AG10803 (cell line): ENCODE measurements at regions not wholly inside any gene's neighbourhood (a gene's known extent, or its start where the extent isn't known, plus 50 kb on each side); places are given as distances from the start of the nearest gene placed in this dataset.

Experiments used
- DNase-seq: peaks from one replicate; pipeline ENCODE4 v3.0.0; 2010; ENCODE audit warnings: low read depth
- H3K4me3 ChIP-seq: 2 replicates; pipeline ENCODE4 v1.5.1; 2011; ENCODE audit warnings: mild to moderate bottlenecking, low read length, control low read depth
- TF ChIP-seq, protein P1 (sequence below): conservative IDR thresholded peaks from 2 replicates; pipeline ENCODE4 v1.5.1; 2011; ENCODE audit warnings: mild to moderate bottlenecking, low read length, control low read depth, inconsistent platforms

DNA sequence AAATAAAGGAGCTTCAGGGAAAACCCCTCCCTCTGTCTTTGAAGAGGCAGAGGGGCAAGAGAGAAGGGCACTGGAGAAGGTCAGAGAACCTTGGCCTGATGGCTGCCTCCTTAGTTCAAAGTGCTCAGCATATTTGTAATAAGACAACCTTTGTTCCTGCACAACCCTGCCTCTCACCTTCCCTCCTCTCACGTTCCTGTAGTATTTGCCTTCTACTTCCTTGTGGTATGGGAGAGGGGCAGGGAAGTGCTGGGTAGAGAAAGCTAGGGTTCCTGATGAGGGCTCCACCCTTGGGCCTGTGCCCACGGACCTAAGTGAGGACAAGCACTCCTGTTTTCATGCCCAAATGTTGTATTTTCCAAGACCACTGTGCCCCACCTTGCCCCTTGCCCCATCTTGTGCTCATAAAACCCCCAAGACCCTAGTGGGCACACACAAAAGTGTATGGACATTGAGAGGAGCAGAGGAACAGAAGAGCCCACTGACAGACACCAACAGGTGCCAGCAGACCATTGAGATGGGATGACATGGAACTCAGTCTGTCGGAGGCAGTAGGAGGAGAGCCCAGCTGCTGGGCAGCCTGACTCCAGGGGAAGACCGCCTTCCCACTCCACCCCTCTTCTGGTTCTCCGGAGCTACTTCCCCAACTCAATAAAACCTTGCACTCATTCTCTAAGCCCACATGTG is 261.5 kb upstream of the CCDC196 start:
- DNase-seq, result no peak
- TF ChIP-seq, protein P1, sequence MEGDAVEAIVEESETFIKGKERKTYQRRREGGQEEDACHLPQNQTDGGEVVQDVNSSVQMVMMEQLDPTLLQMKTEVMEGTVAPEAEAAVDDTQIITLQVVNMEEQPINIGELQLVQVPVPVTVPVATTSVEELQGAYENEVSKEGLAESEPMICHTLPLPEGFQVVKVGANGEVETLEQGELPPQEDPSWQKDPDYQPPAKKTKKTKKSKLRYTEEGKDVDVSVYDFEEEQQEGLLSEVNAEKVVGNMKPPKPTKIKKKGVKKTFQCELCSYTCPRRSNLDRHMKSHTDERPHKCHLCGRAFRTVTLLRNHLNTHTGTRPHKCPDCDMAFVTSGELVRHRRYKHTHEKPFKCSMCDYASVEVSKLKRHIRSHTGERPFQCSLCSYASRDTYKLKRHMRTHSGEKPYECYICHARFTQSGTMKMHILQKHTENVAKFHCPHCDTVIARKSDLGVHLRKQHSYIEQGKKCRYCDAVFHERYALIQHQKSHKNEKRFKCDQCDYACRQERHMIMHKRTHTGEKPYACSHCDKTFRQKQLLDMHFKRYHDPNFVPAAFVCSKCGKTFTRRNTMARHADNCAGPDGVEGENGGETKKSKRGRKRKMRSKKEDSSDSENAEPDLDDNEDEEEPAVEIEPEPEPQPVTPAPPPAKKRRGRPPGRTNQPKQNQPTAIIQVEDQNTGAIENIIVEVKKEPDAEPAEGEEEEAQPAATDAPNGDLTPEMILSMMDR, result no peak
- H3K4me3 ChIP-seq, result no peak overlapping the region

DNA sequence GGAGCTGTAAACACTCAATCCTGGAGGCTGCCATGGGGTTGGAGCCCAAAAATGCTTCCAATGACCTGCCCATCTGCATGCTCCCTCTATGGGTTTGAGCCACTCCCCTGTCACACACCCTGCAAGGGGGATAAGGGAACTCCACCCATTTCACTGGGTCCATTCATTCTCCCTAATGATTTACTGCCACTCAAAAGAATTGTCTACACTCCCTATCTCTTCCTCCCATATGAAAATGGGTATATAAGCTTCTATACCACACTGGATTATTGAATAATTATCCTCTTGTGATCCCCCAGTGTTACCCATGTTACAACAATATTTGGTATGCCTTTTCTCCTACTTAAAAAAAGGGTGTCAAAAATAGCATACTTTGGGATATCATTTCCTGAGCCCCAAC is 260.8 kb upstream of the CCDC196 start:
- no peak overlapping the region for H3K4me3 ChIP-seq
- TF ChIP-seq, protein P1, result no peak
- DNase-seq, result no peak

DNA sequence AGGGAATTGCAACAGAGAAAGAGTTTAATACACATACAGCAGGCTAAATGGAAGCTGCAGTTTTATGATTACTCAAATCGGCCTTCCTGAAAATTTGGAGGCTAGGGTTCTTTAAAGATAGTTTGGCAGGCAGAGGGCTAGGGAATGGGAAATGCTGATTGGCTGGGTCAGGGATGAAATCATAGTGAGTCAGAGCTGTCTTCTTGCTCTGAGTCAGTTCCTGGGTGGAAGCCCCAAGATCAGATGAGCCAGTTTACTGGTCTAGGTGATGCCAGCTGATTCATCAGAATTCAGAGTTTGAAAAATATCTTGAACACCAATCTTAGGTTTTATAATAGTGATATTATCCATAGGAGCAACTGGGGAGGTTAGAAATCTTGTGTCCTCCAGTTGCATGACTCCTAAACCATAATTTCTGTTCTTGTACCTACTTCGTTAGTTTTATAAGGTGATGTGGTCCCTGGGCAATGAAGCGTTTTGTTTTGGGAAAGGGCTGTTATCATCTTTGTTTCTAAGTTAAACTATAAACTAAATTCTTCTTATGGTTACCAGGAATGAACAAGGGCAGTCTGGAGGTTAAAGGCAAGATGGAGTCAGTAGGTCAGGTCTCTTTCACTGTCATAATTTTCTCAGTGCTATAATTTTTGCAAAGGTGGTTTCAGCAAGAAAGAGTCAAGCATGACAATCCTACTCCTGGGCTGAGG is 257.8 kb upstream of the CCDC196 start:
- TF ChIP-seq, protein P1, result no peak
- DNase-seq, result peak; percentile 20
- H3K4me3 ChIP-seq, result no peak overlapping the region

DNA sequence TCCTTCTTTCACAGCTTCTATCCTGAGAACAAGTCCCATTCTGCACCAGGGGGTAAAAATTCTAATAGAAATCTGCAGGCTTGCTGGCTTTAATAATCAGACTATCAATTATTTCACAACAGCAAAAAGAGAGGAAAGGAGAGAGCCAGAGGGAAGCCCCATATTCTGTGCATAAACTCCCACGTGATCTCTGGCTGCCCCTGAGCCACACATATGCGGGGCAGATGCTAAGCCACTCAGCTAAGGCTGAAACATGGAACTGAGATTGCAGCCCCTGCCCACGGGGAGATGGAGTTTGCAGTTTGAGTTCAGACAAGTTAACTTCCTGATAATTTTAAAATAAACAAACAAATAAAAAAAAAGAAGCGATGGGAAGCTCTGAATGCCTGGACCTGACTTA is 254.4 kb upstream of the CCDC196 start:
- DNase-seq, result peak; percentile 5
- TF ChIP-seq, protein P1, result no peak
- no peak overlapping the region for H3K4me3 ChIP-seq

DNA sequence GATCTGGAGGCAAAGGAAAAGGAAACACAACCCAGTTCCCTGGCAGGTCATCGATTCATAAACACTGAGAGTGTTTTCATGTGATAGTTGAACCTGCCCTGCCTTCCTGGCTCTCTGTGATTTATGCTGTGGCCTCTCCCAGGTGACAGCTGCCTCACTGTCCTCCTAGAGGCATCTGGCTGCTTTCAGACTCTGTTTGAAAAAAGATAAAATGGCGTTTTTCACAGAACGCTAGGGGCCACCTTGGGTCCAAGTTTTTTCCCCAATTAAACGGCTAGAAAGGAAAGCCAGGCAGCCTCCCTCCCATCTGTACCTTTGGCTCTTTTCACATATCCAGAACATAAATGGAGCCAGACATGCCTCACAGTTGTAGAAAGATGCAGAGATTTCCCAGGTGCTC is 252.6 kb upstream of the CCDC196 start:
- TF ChIP-seq, protein P1, result no peak
- DNase-seq, result no peak
- H3K4me3 ChIP-seq, result no peak overlapping the region

- H3K4me3 ChIP-seq, result no peak overlapping the region
- TF ChIP-seq, protein P1, result no peak
- DNase-seq, result no peak
Measured at GRCh38 chr14:66234411-66234810, 251.8 kb upstream of the CCDC196 start.

DNA sequence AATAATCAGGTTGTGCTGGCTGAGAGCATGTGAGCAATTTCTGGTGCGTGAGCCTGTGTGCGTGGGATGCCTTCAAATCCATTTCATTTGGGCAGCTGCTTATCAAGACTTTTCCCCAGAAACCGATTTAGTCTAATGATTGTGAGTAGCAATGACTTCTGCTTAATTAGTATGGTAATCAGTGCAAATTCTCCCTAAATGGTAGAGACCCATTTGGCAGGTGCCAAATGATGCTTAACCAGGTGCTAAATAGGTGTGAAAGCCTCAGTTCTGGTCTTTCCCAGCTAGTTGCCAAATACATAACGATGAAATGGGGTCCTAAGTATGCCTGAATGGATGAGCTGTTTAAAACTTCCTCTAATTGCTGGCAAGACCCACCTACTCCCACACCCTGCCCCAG is 248.4 kb upstream of the CCDC196 start:
- TF ChIP-seq, protein P1, result no peak
- DNase-seq, result no peak
- H3K4me3 ChIP-seq, result no peak overlapping the region
